GM12878 (cell line): ENCODE measurements at regions not wholly inside any gene's neighbourhood (a gene's known extent, or its start where the extent isn't known, plus 50 kb on each side); places are given as distances from the start of the nearest gene placed in this dataset.

Experiments used
- ATAC-seq: fragments of 200-7000 bp; cut with Tn5 transposase; 3 replicates; pipeline ENCODE4 v1.9.1; 2020; ENCODE audit warnings: mild to moderate bottlenecking, moderate library complexity
- BruUV-seq: library from RNA; stranded (reverse); fragments of 400-500 nt; replicated peaks from 2 replicates; lab custom pipeline; 2021; lab: Mats Ljungman, UMichigan
- CTCF ChIA-PET: fragments of 300-600 bp; sonication (Branson Sonifier 250); formaldehyde crosslinking; extraction: SDS; loops from one replicate; lab custom pipeline; 2021; ENCODE audit warnings: inconsistent platforms; lab: Yijun Ruan, JAX
- POLR2A ChIA-PET: fragments of 350-600 bp; formaldehyde crosslinking; extraction: SDS; loops from one replicate; lab custom pipeline; 2021; ENCODE audit warnings: inconsistent platforms; lab: Charles Lee
- RAD21 ChIA-PET: fragments of 300-600 bp; sonication (Branson Sonifier 250); formaldehyde crosslinking; loops from one replicate; lab custom pipeline; 2023; ENCODE audit warnings: antibody characterized with exemption; ENCODE audit not compliant: unreplicated experiment; lab: Charles Lee
- SMC1A ChIA-PET: fragments of 300-600 bp; sonication (Branson Sonifier 250); formaldehyde crosslinking; loops from one replicate; lab custom pipeline; 2023; ENCODE audit not compliant: unreplicated experiment, uncharacterized antibody; lab: Charles Lee
- DNase-seq: peaks from one replicate; pipeline ENCODE4 v3.0.0-alpha.2; 2011; ENCODE audit warnings: low read depth, low spot score
- FAIRE-seq: peaks from 3 replicates; lab custom pipeline; 2011; peaks lifted over from hg19 to GRCh38; lab: Jason Lieb, UNC
- H2AFZ ChIP-seq: 2 replicates; pipeline ENCODE4 v1.6.0; 2011; ENCODE audit warnings: low read depth, low read length, control low read depth; ENCODE audit not compliant: control insufficient read depth
- H3K27ac ChIP-seq: 2 replicates; pipeline ENCODE4 v1.5.1; 2011; ENCODE audit warnings: control low read depth; ENCODE audit not compliant: control insufficient read depth, insufficient read depth
- H3K27me3 ChIP-seq, 2 experiments: replicated peaks in 1 of 2; 2 replicates each; pipeline versions ENCODE4 v1.6.0 to v1.6.1; 2011; ENCODE audit warnings: low read length in 1 of 2; ENCODE audit not compliant: control insufficient read depth in 2 of 2, insufficient read depth in 2 of 2
- H3K36me3 ChIP-seq, 2 experiments: 2 replicates each; pipeline ENCODE4 v1.5.1; 2011; ENCODE audit warnings: low read length in 1 of 2; ENCODE audit not compliant: control insufficient read depth in 2 of 2, insufficient read depth in 2 of 2
- H3K4me1 ChIP-seq: 2 replicates; pipeline ENCODE4 v1.6.1; 2011; ENCODE audit warnings: mild to moderate bottlenecking, low read length, moderate library complexity, mixed read lengths; ENCODE audit not compliant: control insufficient read depth, insufficient read depth
- H3K4me2 ChIP-seq: 2 replicates; pipeline ENCODE4 v1.6.0; 2011; ENCODE audit warnings: control low read depth; ENCODE audit not compliant: control insufficient read depth, insufficient read depth
- H3K4me3 ChIP-seq: fragments of 200-600 bp; sonication (generic); 2 replicates; pipeline ENCODE4 v1.5.1; 2016
- H3K79me2 ChIP-seq: 2 replicates; pipeline ENCODE4 v1.6.0; 2011; ENCODE audit warnings: low read length; ENCODE audit not compliant: control insufficient read depth, insufficient read depth
- H3K9ac ChIP-seq: 2 replicates; pipeline ENCODE4 v1.8.0; 2011; ENCODE audit warnings: low read length, control low read depth, mixed read lengths; ENCODE audit not compliant: control insufficient read depth, insufficient read depth
- H3K9me3 ChIP-seq: replicated peaks from 3 replicates; pipeline ENCODE4 v1.5.1; 2011; ENCODE audit warnings: mild to moderate bottlenecking, low read length; ENCODE audit not compliant: control insufficient read depth, insufficient read depth
- H4K20me1 ChIP-seq: 2 replicates; pipeline ENCODE4 v1.6.0; 2011; ENCODE audit not compliant: control insufficient read depth, insufficient read depth
- BRCA1 ChIP-seq: IDR thresholded peaks from 2 replicates; pipeline ENCODE4 v1.6.1; 2011; ENCODE audit warnings: low read depth, low read length, improper control_type of control experiment
- FOS ChIP-seq: IDR thresholded peaks from 3 replicates; pipeline ENCODE4 v1.6.1; 2011; ENCODE audit warnings: borderline replicate concordance; ENCODE audit not compliant: insufficient read length; ENCODE audit errors: extremely low read depth
- HDAC2 ChIP-seq: fragments of 200-600 bp; sonication (generic); IDR thresholded peaks from 2 replicates; pipeline ENCODE4 v1.6.1; 2017
- IRF5 ChIP-seq: fragments of 450-650 bp; IDR thresholded peaks from 2 replicates; pipeline ENCODE4 v1.6.1; 2017; ENCODE audit warnings: borderline replicate concordance
- KDM1A ChIP-seq: fragments of 200-600 bp; sonication (generic); IDR thresholded peaks from 2 replicates; pipeline ENCODE4 v1.6.1; 2016; ENCODE audit warnings: borderline replicate concordance
- NBN ChIP-seq: fragments of 450-650 bp; IDR thresholded peaks from 2 replicates; pipeline ENCODE4 v1.6.1; 2016
- NR2F1 ChIP-seq: fragments of 450-650 bp; conservative IDR thresholded peaks from 2 replicates; pipeline ENCODE4 v1.6.1; 2017; ENCODE audit warnings: mild to moderate bottlenecking
- REST ChIP-seq: IDR thresholded peaks from 2 replicates; pipeline ENCODE4 v1.6.1; 2012; ENCODE audit warnings: mild to moderate bottlenecking, low read depth, low read length
- SIX5 ChIP-seq: IDR thresholded peaks from 2 replicates; pipeline ENCODE4 v1.6.1; 2011; ENCODE audit warnings: mild to moderate bottlenecking, low read depth, low read length, moderate library complexity; ENCODE audit not compliant: severe bottlenecking
- SRF ChIP-seq, 2 experiments: IDR thresholded peaks; 2 replicates each; pipeline ENCODE4 v1.6.1; 2011; ENCODE audit warnings: low read depth in 2 of 2, low read length in 2 of 2, mild to moderate bottlenecking in 1 of 2, moderate library complexity in 1 of 2
- ZSCAN29 ChIP-seq: fragments of 450-650 bp; IDR thresholded peaks from 2 replicates; pipeline ENCODE4 v1.6.1; 2017; ENCODE audit warnings: mild to moderate bottlenecking, moderate library complexity
- WGBS: methylation state at CpG from one replicate; pipeline ENCODE4 v1.1.6; 2016; ENCODE audit warnings: low lambda C conversion rate; ENCODE audit not compliant: insufficient replicate concordance, insufficient coverage; ENCODE audit errors: missing lambda C conversion rate; 5-methylcytosine and 5-hydroxymethylcytosine counted together
- in situ Hi-C: fragments of 300-500 bp; cut with MboI; formaldehyde crosslinking; loops from 9 replicates; pipeline ENCODE4 v1.14.3; 2018; ENCODE audit warnings: mixed read lengths
- intact Hi-C: fragments of 100-400 bp; cut with micrococcal nuclease; formaldehyde crosslinking; loops from one replicate; pipeline ENCODE4 v1.14.2; 2022; ENCODE audit not compliant: unreplicated experiment

GRCh38 chr4:112885897-112886296, 163.6 kb upstream of the ANK2 start:
- H3K27ac ChIP-seq, result no peak overlapping the region
- FAIRE-seq (no peak), DNase-seq (no peak), ATAC-seq (no peak)
- no peaks in the 10 kb centered on the region for H4K20me1 ChIP-seq
- no peak overlapping the region for H2AFZ ChIP-seq
- in situ Hi-C loops, result no loop called here
- H3K27me3 ChIP-seq, result no peaks in the 10 kb centered on the region
- CTCF ChIA-PET, result no interaction called here
- no peaks in the 10 kb centered on the region for H3K36me3 ChIP-seq
- TF ChIP-seq BRCA1 (no peak), IRF5 (no peak), FOS (no peak), HDAC2 (no peak), NR2F1 (no peak), SRF (IDR thresholded peaks at IDR 0.05; ENCODE audit: low read depth in 2 of 2, low read length in 2 of 2) (no peak), KDM1A (no peak), REST (no peak), ZSCAN29 (no peak), SIX5 (no peak), NBN (no peak)
- intact Hi-C loops, result no loop called here
- WGBS, result 40% methylated on average over 2 of the region's 2 CpGs
- no peaks in the 10 kb centered on the region for H3K79me2 ChIP-seq
- POLR2A ChIA-PET, result interaction anchor here (1.1 kb wide), 1 partner anchor 24 kb away, joined by 3 read pairs; no protein-coding TSS in a partner anchor
- no peak overlapping the region for H3K9ac ChIP-seq
- peaks cover 4% of the 10 kb centered on the region for H3K4me1 ChIP-seq
- RAD21 ChIA-PET, result no interaction called here
- no peak overlapping the region for H3K4me2 ChIP-seq
- BruUV-seq, result no TSS peak
- H3K4me3 ChIP-seq, result no peak overlapping the region
- H3K9me3 ChIP-seq, result no peaks in the 10 kb centered on the region
- SMC1A ChIA-PET, result interaction anchor here (0.7 to 3.3 kb wide), 2 partner anchors 11 to 52 kb away, joined by 3 to 14 read pairs; no protein-coding TSS in a partner anchor
